HepG2 (cell line): ENCODE measurements at regions not wholly inside any gene's neighbourhood (a gene's known extent, or its start where the extent isn't known, plus 50 kb on each side); places are given as distances from the start of the nearest gene placed in this dataset.
A peak's percentile ranks its signal among the peaks of the same experiment; 100 is the strongest.

ENCODE experiments used
- ATAC-seq: fragments of 200-7000 bp; cut with Tn5 transposase; 3 replicates; pipeline ENCODE4 v1.9.1; 2020; ENCODE audit warnings: mild to moderate bottlenecking, moderate library complexity
- BruUV-seq: library from RNA; stranded (reverse); fragments of 400-500 nt; replicated peaks from 2 replicates; lab custom pipeline; 2021; lab: Mats Ljungman, UMichigan
- CTCF ChIA-PET: fragments of 300-600 bp; formaldehyde crosslinking; extraction: SDS; loops from one replicate; lab custom pipeline; 2021; ENCODE audit warnings: low total read pairs, inconsistent platforms, low intra/inter-chr PET ratio; lab: Yijun Ruan, JAX
- POLR2A ChIA-PET: fragments of 350-600 bp; sonication (Branson Sonifier 250); formaldehyde crosslinking; loops from one replicate; lab custom pipeline; 2020; ENCODE audit warnings: antibody characterized with exemption, inconsistent platforms; lab: Yijun Ruan, JAX
- DNase-seq: peaks from one replicate; pipeline ENCODE4 v3.0.0-alpha.2; 2015; ENCODE audit warnings: low spot score
- FAIRE-seq: peaks from 3 replicates; lab custom pipeline; 2011; peaks lifted over from hg19 to GRCh38; lab: Jason Lieb, UNC
- H2AFZ ChIP-seq: one replicate; pipeline ENCODE4 v1.6.1; 2011; ENCODE audit warnings: low read length, inconsistent platforms
- H3K27ac ChIP-seq: fragments of 300-600 bp; 3 replicates; pipeline ENCODE4 v1.8.0; 2011; ENCODE audit warnings: mixed run types, mild to moderate bottlenecking, mixed read lengths, low read length, inconsistent platforms; ENCODE audit not compliant: insufficient read depth; ENCODE audit errors: extremely low read length
- H3K27me3 ChIP-seq, 2 experiments: fragments of 200-600 bp in 1 of 2; 2 replicates in 1 of 2; 3 replicates in 1 of 2; pipeline versions ENCODE4 v1.6.0 to v1.8.0; 2011; ENCODE audit warnings: low read length in 2 of 2, mild to moderate bottlenecking in 2 of 2, moderate library complexity in 2 of 2, inconsistent platforms in 1 of 2; ENCODE audit not compliant: insufficient read depth in 2 of 2, control insufficient read depth in 1 of 2
- H3K36me3 ChIP-seq, 2 experiments: fragments of 200-600 bp in 1 of 2; replicated peaks in 1 of 2; 2 replicates in 1 of 2; 3 replicates in 1 of 2; pipeline versions ENCODE4 v1.5.1 to v1.8.0; 2011; ENCODE audit warnings: low read length in 2 of 2, inconsistent platforms in 1 of 2; ENCODE audit not compliant: insufficient read depth in 2 of 2, control insufficient read depth in 1 of 2
- H3K4me1 ChIP-seq: 2 replicates; pipeline ENCODE4 v1.5.1; 2012; ENCODE audit warnings: low read length, inconsistent platforms; ENCODE audit not compliant: insufficient read depth
- H3K4me2 ChIP-seq: 2 replicates; pipeline ENCODE4 v1.6.0; 2011; ENCODE audit warnings: low read depth, low read length, inconsistent platforms
- H3K4me3 ChIP-seq, 3 experiments: fragments of 200-600 bp in 1 of 3; sonication (generic), shearing (Covaris generic) in 1 of 3; replicated peaks in 1 of 3; 2 replicates each; pipeline ENCODE4 v1.5.1; 2011 to 2016; ENCODE audit warnings: low read length in 3 of 3, inconsistent platforms in 2 of 3, low read depth in 2 of 3, mild to moderate bottlenecking in 2 of 3, control low read depth in 1 of 3, mixed read lengths in 1 of 3; ENCODE audit not compliant: insufficient read depth in 1 of 3
- H3K79me2 ChIP-seq: one replicate; pipeline ENCODE4 v1.6.1; 2011; ENCODE audit warnings: low read length, inconsistent platforms; ENCODE audit not compliant: insufficient read depth
- H3K9ac ChIP-seq: 2 replicates; pipeline ENCODE4 v1.6.0; 2011; ENCODE audit warnings: mild to moderate bottlenecking, low read depth, low read length, inconsistent platforms; ENCODE audit not compliant: insufficient read depth
- H3K9me3 ChIP-seq: 2 replicates; pipeline ENCODE4 v1.5.1; 2012; ENCODE audit warnings: mild to moderate bottlenecking, low read length
- H4K20me1 ChIP-seq: 2 replicates; pipeline ENCODE4 v1.6.0; 2011; ENCODE audit warnings: inconsistent platforms, mild to moderate bottlenecking, low read length, moderate library complexity; ENCODE audit not compliant: insufficient read depth
- ATF7 ChIP-seq, 2 experiments: fragments of 450-650 bp in 1 of 2; sonication (generic) in 1 of 2; formaldehyde crosslinking in 1 of 2; IDR thresholded peaks; 2 replicates each; pipeline versions ENCODE4 v1.4.0 to v1.6.1; 2016 to 2020; ENCODE audit warnings: antibody characterized with exemption in 1 of 2, mild to moderate bottlenecking in 1 of 2, missing genetic modification reagents in 1 of 2
- CEBPG ChIP-seq: IDR thresholded peaks from 2 replicates; pipeline ENCODE4 v1.6.1; 2016
- CREB1 ChIP-seq, 2 experiments: fragments of 450-650 bp in 1 of 2; IDR thresholded peaks; 2 replicates each; pipeline ENCODE4 v1.6.1; 2016 to 2017; ENCODE audit warnings: control low read depth in 1 of 2, mild to moderate bottlenecking in 1 of 2, missing compliant biosample characterization in 1 of 2, missing genetic modification characterization in 1 of 2
- HDAC2 ChIP-seq: sonication (generic); formaldehyde crosslinking; IDR thresholded peaks from 2 replicates; pipeline ENCODE4 v1.4.0; 2020; ENCODE audit warnings: missing genetic modification reagents
- MATR3 ChIP-seq: sonication (generic); formaldehyde crosslinking; IDR thresholded peaks from 2 replicates; pipeline ENCODE4 v1.4.0; 2020; ENCODE audit warnings: missing genetic modification reagents
- PHB2 ChIP-seq: fragments of 450-650 bp; IDR thresholded peaks from 2 replicates; pipeline ENCODE4 v1.6.1; 2018; ENCODE audit not compliant: partially characterized antibody
- SP140L ChIP-seq: sonication (generic); formaldehyde crosslinking; IDR thresholded peaks from 2 replicates; pipeline ENCODE4 v1.4.0; 2020; ENCODE audit warnings: missing genetic modification reagents, borderline replicate concordance
- ZBTB20 ChIP-seq: sonication (generic); formaldehyde crosslinking; IDR thresholded peaks from 2 replicates; pipeline ENCODE4 v1.8.1; 2023; ENCODE audit warnings: missing genetic modification reagents, low read depth, mild to moderate bottlenecking, borderline replicate concordance
- ZFP36L1 ChIP-seq: sonication (generic); formaldehyde crosslinking; IDR thresholded peaks from 2 replicates; pipeline ENCODE4 v1.8.0; 2022; ENCODE audit warnings: mild to moderate bottlenecking, missing genetic modification reagents, moderate library complexity
- ZNF543 ChIP-seq: sonication (generic); formaldehyde crosslinking; IDR thresholded peaks from 2 replicates; pipeline ENCODE4 v1.4.0; 2020; ENCODE audit warnings: mild to moderate bottlenecking, missing genetic modification reagents
- ZNF609 ChIP-seq: sonication (generic); formaldehyde crosslinking; IDR thresholded peaks from 2 replicates; pipeline ENCODE4 v1.4.0; 2020; ENCODE audit warnings: mild to moderate bottlenecking, missing genetic modification reagents, borderline replicate concordance
- ZNF644 ChIP-seq: IDR thresholded peaks from 2 replicates; pipeline ENCODE4 v1.6.1; 2016; ENCODE audit warnings: low read depth
- ZNF75D ChIP-seq: sonication (generic); formaldehyde crosslinking; IDR thresholded peaks from 2 replicates; pipeline ENCODE4 v1.8.1; 2023; ENCODE audit warnings: missing genetic modification reagents, mild to moderate bottlenecking, borderline replicate concordance
- ZSCAN9 ChIP-seq: IDR thresholded peaks from 2 replicates; pipeline ENCODE4 v1.6.1; 2016; ENCODE audit warnings: borderline replicate concordance
- WGBS: methylation state at CpG from one replicate; pipeline ENCODE4 v1.1.6; 2017; ENCODE audit warnings: low lambda C conversion rate; 5-methylcytosine and 5-hydroxymethylcytosine counted together
- in situ Hi-C: cut with HindIII; loops from 2 replicates; pipeline ENCODE4 v1.10.0; 2017; ENCODE audit warnings: low pct_unique_long_range_greater_than_20kb; ENCODE audit not compliant: extremely low pct_ligation_motif_present
- intact Hi-C: fragments of 100-400 bp; cut with micrococcal nuclease; formaldehyde crosslinking; loops from one replicate; pipeline ENCODE4 v1.10.0; 2022; ENCODE audit not compliant: unreplicated experiment
- TF ChIP-seq, protein P1 (sequence below): sonication (generic); formaldehyde crosslinking; IDR thresholded peaks from 2 replicates; pipeline ENCODE4 v1.4.0; 2020; ENCODE audit warnings: missing genetic modification reagents
- TF ChIP-seq, protein P2 (sequence below): IDR thresholded peaks from 2 replicates; pipeline ENCODE4 v1.6.1; 2012; ENCODE audit warnings: inconsistent platforms

- no peak for TF ChIP-seq ZNF609 (CRISPR knock-in tag)
- TF ChIP-seq, protein P1, sequence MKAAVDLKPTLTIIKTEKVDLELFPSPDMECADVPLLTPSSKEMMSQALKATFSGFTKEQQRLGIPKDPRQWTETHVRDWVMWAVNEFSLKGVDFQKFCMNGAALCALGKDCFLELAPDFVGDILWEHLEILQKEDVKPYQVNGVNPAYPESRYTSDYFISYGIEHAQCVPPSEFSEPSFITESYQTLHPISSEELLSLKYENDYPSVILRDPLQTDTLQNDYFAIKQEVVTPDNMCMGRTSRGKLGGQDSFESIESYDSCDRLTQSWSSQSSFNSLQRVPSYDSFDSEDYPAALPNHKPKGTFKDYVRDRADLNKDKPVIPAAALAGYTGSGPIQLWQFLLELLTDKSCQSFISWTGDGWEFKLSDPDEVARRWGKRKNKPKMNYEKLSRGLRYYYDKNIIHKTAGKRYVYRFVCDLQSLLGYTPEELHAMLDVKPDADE (CRISPR knock-in tag) = no peak
- no peak for TF ChIP-seq ZBTB20 (CRISPR knock-in tag)
- no peak for TF ChIP-seq ZNF543 (CRISPR knock-in tag)
Measured at GRCh38 chr2:52765735-52766134, 1001.9 kb upstream of the CHAC2 start (continued).

- Histone ChIP-seq H3K4me3 (no peak overlapping the region), H3K9ac (no peak overlapping the region), H3K4me1 (no peaks in the 10 kb centered on the region), H3K79me2 (no peaks in the 10 kb centered on the region), H2AFZ (no peak overlapping the region), H4K20me1 (no peaks in the 10 kb centered on the region), H3K27me3 (no peaks in the 10 kb centered on the region), H3K27ac (no peak overlapping the region), H3K36me3 (no peaks in the 10 kb centered on the region), H3K4me2 (no peak overlapping the region)
- POLR2A ChIA-PET = no interaction called here
- intact Hi-C loops = no loop called here
- CTCF ChIA-PET = no interaction called here
- DNase-seq (no peak), ATAC-seq (no peak), FAIRE-seq (no peak)
- TF ChIP-seq CREB1 (IDR thresholded peaks at IDR 0.05) = peak; percentile 79
- no peak for TF ChIP-seq CREB1 (CRISPR knock-in tag; IDR thresholded peaks at IDR 0.05)
- no peak for TF ChIP-seq PHB2
- TF ChIP-seq MATR3 = no peak
- no peak for TF ChIP-seq ZNF644 (CRISPR knock-in tag)
- TF ChIP-seq ZSCAN9 (CRISPR knock-in tag) = no peak
- no peak for TF ChIP-seq ZFP36L1 (CRISPR knock-in tag)
- no peak for TF ChIP-seq HDAC2
- TF ChIP-seq, protein P2, sequence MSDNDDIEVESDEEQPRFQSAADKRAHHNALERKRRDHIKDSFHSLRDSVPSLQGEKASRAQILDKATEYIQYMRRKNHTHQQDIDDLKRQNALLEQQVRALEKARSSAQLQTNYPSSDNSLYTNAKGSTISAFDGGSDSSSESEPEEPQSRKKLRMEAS = no peak
- no peak for TF ChIP-seq SP140L
- no peak for TF ChIP-seq CEBPG (CRISPR knock-in tag)
- TF ChIP-seq ATF7 (IDR thresholded peaks at IDR 0.05) = peak; percentile 88
- TF ChIP-seq ATF7 (CRISPR knock-in tag; IDR thresholded peaks at IDR 0.05) = no peak
- no peak for TF ChIP-seq ZNF75D
- TF ChIP-seq, all 625 proteins: peak for 2
- no TSS peak for BruUV-seq
- in situ Hi-C loops = no loop called here
- WGBS = 8% methylated on average over 3 of the region's 3 CpGs
- peaks cover 85% of the 10 kb centered on the region for H3K9me3 ChIP-seq
Measured at GRCh38 chr2:52749764-52750163, 1017.8 kb upstream of the CHAC2 start.
